H1 (cell line): ENCODE measurements at regions not wholly inside any gene's neighbourhood (a gene's known extent, or its start where the extent isn't known, plus 50 kb on each side); places are given as distances from the start of the nearest gene placed in this dataset.

Source experiments
- CTCF ChIA-PET: fragments of 300-600 bp; sonication (Branson Sonifier 250); formaldehyde crosslinking; loops from one replicate; lab custom pipeline; 2021; ENCODE audit not compliant: partially characterized antibody; lab: Charles Lee
- POLR2A ChIA-PET: fragments of 300-600 bp; sonication (Branson Sonifier 250); formaldehyde crosslinking; loops from one replicate; lab custom pipeline; 2021; ENCODE audit warnings: inconsistent platforms; ENCODE audit not compliant: partially characterized antibody; lab: Charles Lee
- DNase-seq, 2 experiments: peaks; one replicate each; pipeline versions ENCODE4 v3.0.0 to v3.0.0-alpha.2; 2010 to 2022; ENCODE audit warnings: low spot score in 2 of 2, low read depth in 1 of 2, mixed read lengths in 1 of 2
- FAIRE-seq: peaks from 2 replicates; lab custom pipeline; 2011; peaks lifted over from hg19 to GRCh38; lab: Jason Lieb, UNC
- H2AFZ ChIP-seq: 2 replicates; pipeline ENCODE4 v1.8.1; 2012; ENCODE audit warnings: low read length, inconsistent platforms
- H2AK5ac ChIP-seq: 2 replicates; pipeline ENCODE4 v1.6.1; 2013; ENCODE audit warnings: low read depth, low read length
- H2BK120ac ChIP-seq: replicated peaks from 2 replicates; pipeline ENCODE3; 2013; ENCODE audit warnings: low read depth, low read length, inconsistent platforms
- H2BK12ac ChIP-seq: 2 replicates; pipeline ENCODE4 v1.6.1; 2013; ENCODE audit warnings: low read depth, low read length
- H2BK15ac ChIP-seq: 2 replicates; pipeline ENCODE4 v1.6.1; 2013; ENCODE audit warnings: low read length
- H2BK20ac ChIP-seq: 2 replicates; pipeline ENCODE4 v1.6.1; 2013; ENCODE audit warnings: low read length
- H2BK5ac ChIP-seq: 2 replicates; pipeline ENCODE4 v1.6.1; 2013; ENCODE audit warnings: low read depth, low read length
- H3K14ac ChIP-seq: 2 replicates; pipeline ENCODE4 v1.6.1; 2013; ENCODE audit warnings: inconsistent platforms; ENCODE audit not compliant: insufficient read length
- H3K18ac ChIP-seq: 2 replicates; pipeline ENCODE4 v1.6.1; 2013; ENCODE audit warnings: low read length; ENCODE audit errors: extremely low read depth
- H3K23ac ChIP-seq: 2 replicates; pipeline ENCODE4 v1.6.1; 2013; ENCODE audit warnings: inconsistent platforms; ENCODE audit not compliant: insufficient read length
- H3K23me2 ChIP-seq: 2 replicates; pipeline ENCODE4 v1.6.1; 2013; ENCODE audit warnings: low read depth, low read length
- H3K27ac ChIP-seq: 2 replicates; pipeline ENCODE4 v1.6.1; 2011; ENCODE audit warnings: low read depth, low read length, inconsistent platforms
- H3K27me3 ChIP-seq, 4 experiments: replicated peaks in 1 of 4; 1 replicate in 1 of 4; 2 replicates in 3 of 4; pipeline versions ENCODE4 v1.6.1 to v1.8.1; 2011 to 2013; ENCODE audit warnings: low read length in 3 of 4, mild to moderate bottlenecking in 3 of 4, inconsistent platforms in 2 of 4, mixed read lengths in 2 of 4, moderate library complexity in 1 of 4; ENCODE audit not compliant: control insufficient read depth in 3 of 4, insufficient read depth in 3 of 4; ENCODE audit errors: extremely low read depth in 1 of 4
- H3K36me3 ChIP-seq, 4 experiments: 2 replicates each; pipeline versions ENCODE4 v1.6.1 to v1.8.1; 2011 to 2013; ENCODE audit warnings: mild to moderate bottlenecking in 4 of 4, low read length in 3 of 4, moderate library complexity in 2 of 4, control low read depth in 1 of 4, inconsistent platforms in 1 of 4; ENCODE audit not compliant: insufficient read depth in 4 of 4, control insufficient read depth in 2 of 4
- H3K4ac ChIP-seq: replicated peaks from 2 replicates; pipeline ENCODE3; 2013; ENCODE audit warnings: low read length, low read depth, mixed read lengths, inconsistent platforms; ENCODE audit not compliant: insufficient read length
- H3K4me1 ChIP-seq, 4 experiments: replicated peaks in 1 of 4; 1 replicate in 1 of 4; 2 replicates in 3 of 4; pipeline versions ENCODE4 v1.6.1 to v1.8.1; 2011 to 2013; ENCODE audit warnings: low read length in 3 of 4, inconsistent platforms in 2 of 4, mixed read lengths in 1 of 4; ENCODE audit not compliant: insufficient read depth in 4 of 4, control insufficient read depth in 3 of 4
- H3K4me2 ChIP-seq, 2 experiments: 2 replicates each; pipeline versions ENCODE4 v1.6.1 to v1.8.1; 2011 to 2013; ENCODE audit warnings: low read depth in 2 of 2, low read length in 2 of 2, control low read depth in 1 of 2, inconsistent platforms in 1 of 2, mild to moderate bottlenecking in 1 of 2; ENCODE audit not compliant: insufficient read depth in 1 of 2
- H3K4me3 ChIP-seq, 4 experiments: fragments of 200-600, 300-600 bp in 1 of 4; sonication (generic), shearing (Covaris generic), sonication (Bioruptor Twin) in 1 of 4; 2 replicates each; pipeline versions ENCODE4 v1.5.1 to v1.8.1; 2011 to 2016; ENCODE audit warnings: low read length in 4 of 4, low read depth in 3 of 4, control low read depth in 2 of 4, inconsistent platforms in 2 of 4, mild to moderate bottlenecking in 2 of 4, mixed read lengths in 1 of 4, moderate library complexity in 1 of 4; ENCODE audit not compliant: insufficient read depth in 2 of 4; ENCODE audit errors: extremely low read depth in 1 of 4
- H3K56ac ChIP-seq: replicated peaks from 2 replicates; pipeline ENCODE3; 2013; ENCODE audit warnings: low read depth, mild to moderate bottlenecking, mixed read lengths, low read length, inconsistent platforms; ENCODE audit not compliant: insufficient read length
- H3K79me1 ChIP-seq: 2 replicates; pipeline ENCODE4 v1.6.1; 2013; ENCODE audit warnings: low read depth, low read length, control low read depth
- H3K79me2 ChIP-seq, 2 experiments: 2 replicates each; pipeline versions ENCODE4 v1.6.1 to v1.8.1; 2012 to 2013; ENCODE audit warnings: low read length in 2 of 2, mild to moderate bottlenecking in 2 of 2, inconsistent platforms in 1 of 2; ENCODE audit not compliant: insufficient read depth in 2 of 2, control insufficient read depth in 1 of 2
- H3K9ac ChIP-seq, 4 experiments: replicated peaks in 1 of 4; 1 replicate in 1 of 4; 2 replicates in 3 of 4; pipeline versions ENCODE4 v1.6.1 to v1.8.1; 2011 to 2013; ENCODE audit warnings: low read depth in 3 of 4, low read length in 3 of 4, control low read depth in 2 of 4, mild to moderate bottlenecking in 2 of 4, moderate library complexity in 2 of 4, inconsistent platforms in 1 of 4; ENCODE audit errors: extremely low read depth in 1 of 4
- H3K9me3 ChIP-seq, 2 experiments: 2 replicates each; pipeline versions ENCODE4 v1.6.1 to v1.8.1; 2012 to 2013; ENCODE audit warnings: mild to moderate bottlenecking in 2 of 2, moderate library complexity in 2 of 2, control low read depth in 1 of 2, inconsistent platforms in 1 of 2, low read depth in 1 of 2, low read length in 1 of 2, mixed read lengths in 1 of 2; ENCODE audit not compliant: insufficient read depth in 2 of 2
- H4K20me1 ChIP-seq, 2 experiments: replicated peaks in 1 of 2; 2 replicates each; pipeline versions ENCODE3 to v1.8.1; 2011 to 2013; ENCODE audit warnings: inconsistent platforms in 2 of 2, low read length in 2 of 2, mild to moderate bottlenecking in 1 of 2; ENCODE audit not compliant: insufficient read depth in 2 of 2, control insufficient read depth in 1 of 2
- H4K5ac ChIP-seq: 2 replicates; pipeline ENCODE4 v1.6.1; 2013; ENCODE audit warnings: low read length, low read depth, mixed read lengths, inconsistent platforms; ENCODE audit not compliant: insufficient read length
- H4K8ac ChIP-seq: 2 replicates; pipeline ENCODE4 v1.8.0; 2013; ENCODE audit warnings: mild to moderate bottlenecking, moderate library complexity, low read length, inconsistent platforms; ENCODE audit not compliant: insufficient read depth; ENCODE audit errors: extremely low read depth
- H4K91ac ChIP-seq: replicated peaks from 2 replicates; pipeline ENCODE3; 2013; ENCODE audit warnings: low read length, mixed read lengths, inconsistent platforms; ENCODE audit not compliant: insufficient read length
- ASH2L ChIP-seq: fragments of 200-600, 300-600 bp; sonication (generic); IDR thresholded peaks from one replicate; pipeline ENCODE4 v1.7.1; 2017; ENCODE audit warnings: low read length
- ATF2 ChIP-seq: IDR thresholded peaks from 2 replicates; pipeline ENCODE4 v1.6.1; 2012; ENCODE audit warnings: low read length, inconsistent platforms
- BCL11A ChIP-seq, 2 experiments: IDR thresholded peaks; one replicate each; pipeline ENCODE4 v1.6.1; 2011; ENCODE audit warnings: low read depth in 2 of 2, low read length in 2 of 2, mild to moderate bottlenecking in 2 of 2
- BRCA1 ChIP-seq: IDR thresholded peaks from 2 replicates; pipeline ENCODE4 v1.6.1; 2012; ENCODE audit warnings: low read depth, low read length, improper control_type of control experiment
- CREB1 ChIP-seq: IDR thresholded peaks from 2 replicates; pipeline ENCODE4 v1.6.1; 2012; ENCODE audit warnings: inconsistent platforms
- EGR1 ChIP-seq: IDR thresholded peaks from 2 replicates; pipeline ENCODE4 v1.6.1; 2011; ENCODE audit warnings: low read depth, low read length, borderline replicate concordance
- HDAC2 ChIP-seq, 2 experiments: fragments of 300-600 bp in 1 of 2; sonication (generic) in 1 of 2; IDR thresholded peaks; 2 replicates each; pipeline ENCODE4 v1.6.1; 2011 to 2012; ENCODE audit warnings: low read depth in 2 of 2, low read length in 2 of 2, mild to moderate bottlenecking in 2 of 2, moderate library complexity in 2 of 2, borderline replicate concordance in 1 of 2, inconsistent platforms in 1 of 2
- JUN ChIP-seq: IDR thresholded peaks from 2 replicates; pipeline ENCODE4 v1.6.1; 2011; ENCODE audit warnings: low read depth, mild to moderate bottlenecking, improper control_type of control experiment, low read length
- KDM4A ChIP-seq: IDR thresholded peaks from one replicate; pipeline ENCODE4 v1.7.1; 2012; ENCODE audit warnings: low read depth, mild to moderate bottlenecking, moderate library complexity, low read length, inconsistent platforms; ENCODE audit not compliant: severe bottlenecking
- RFX5 ChIP-seq: IDR thresholded peaks from 2 replicates; pipeline ENCODE4 v1.6.1; 2011; ENCODE audit warnings: low read depth, low read length, improper control_type of control experiment, borderline replicate concordance
- SIX5 ChIP-seq: IDR thresholded peaks from 2 replicates; pipeline ENCODE4 v1.6.1; 2011; ENCODE audit warnings: mild to moderate bottlenecking, low read depth, low read length
- SP4 ChIP-seq: IDR thresholded peaks from 2 replicates; pipeline ENCODE4 v1.6.1; 2012; ENCODE audit warnings: low read length, inconsistent platforms
- TEAD4 ChIP-seq: IDR thresholded peaks from 2 replicates; pipeline ENCODE4 v1.6.1; 2012; ENCODE audit warnings: low read depth, low read length, inconsistent platforms, mixed read lengths
- WGBS, 2 experiments: shearing (Covaris generic) in 1 of 2; methylation state at CpG; one replicate each; pipeline versions ENCODE4 v1.1.6 to v1.1.7; 2013 to 2015; ENCODE audit warnings: low lambda C conversion rate in 2 of 2, mixed read lengths in 2 of 2, inconsistent platforms in 1 of 2, low coverage in 1 of 2, missing lambda C conversion rate in 1 of 2; ENCODE audit not compliant: insufficient replicate concordance in 2 of 2, insufficient coverage in 1 of 2, insufficient read length in 1 of 2; ENCODE audit errors: extremely low coverage in 1 of 2, missing lambda C conversion rate in 1 of 2; 5-methylcytosine and 5-hydroxymethylcytosine counted together

GRCh38 chr12:4026020-4026358 lies 152.8 kb upstream of the PARP11 start:
- peak overlapping the region in 3 of 4 experiments; percentile 23 to 41 (median 35); a peak in 6 of 8 replicates for H3K4me3 ChIP-seq
- H3K36me3 ChIP-seq, result no peaks in the 10 kb centered on the region
- H2BK15ac ChIP-seq, result no peak overlapping the region
- H2BK20ac ChIP-seq, result peak overlapping the region; percentile 37
- H3K9ac ChIP-seq, result peak overlapping the region in 2 of 4 experiments; percentile 14 to 28; a peak in 2 of 7 replicates
- H3K79me2 ChIP-seq, result no peaks in the 10 kb centered on the region
- peak overlapping the region; percentile 98 for H2BK12ac ChIP-seq
- H4K91ac ChIP-seq, result peak overlapping the region; percentile 99
- peak overlapping the region; percentile 55 for H3K56ac ChIP-seq
- FAIRE-seq (peak; percentile 45), DNase-seq (no peak)
- H3K18ac ChIP-seq, result peak overlapping the region; percentile 98
- H2BK120ac ChIP-seq, result peak overlapping the region; percentile 97
- ChIA-PET POLR2A (interaction anchor here (1.0 to 1.8 kb wide), 8 partner anchors 11 to 247 kb away, joined by 3 to 10 read pairs (median 4); partner anchors contain the start of gene CCND2), CTCF (interaction anchor here (1.3 to 10.2 kb wide), 7 partner anchors 12 to 251 kb away, joined by 3 to 102 read pairs (median 5); no protein-coding TSS in a partner anchor)
- H3K9me3 ChIP-seq, result no peaks in the 10 kb centered on the region
- peaks cover 2 to 10% (median 2%) of the 10 kb centered on the region in 4 experiments; a peak in 5 of 7 replicates for H3K27me3 ChIP-seq
- H3K27ac ChIP-seq, result peak overlapping the region; percentile 80
- peak overlapping the region; percentile 88 for H3K4ac ChIP-seq
- H3K23ac ChIP-seq, result no peak overlapping the region
- H4K20me1 ChIP-seq, result no peaks in the 10 kb centered on the region
- H3K14ac ChIP-seq, result peak overlapping the region; percentile 32
- H3K4me2 ChIP-seq, result peak overlapping the region; percentile 68 to 92
- no peak overlapping the region for H2AFZ ChIP-seq
- no peaks in the 10 kb centered on the region for H3K79me1 ChIP-seq
- H3K4me1 ChIP-seq, result peaks cover 22 to 40% (median 35%) of the 10 kb centered on the region in 4 experiments
- peak overlapping the region; percentile 100 for H2BK5ac ChIP-seq
- WGBS, 2 experiments, result 22% methylated on average over 10 of the region's 10 CpGs; no CpG with 5 or more reads in 1 of the 2 experiments
- peak overlapping the region; percentile 16; the same call in 1 of the 2 replicates for H4K8ac ChIP-seq
- peak overlapping the region; percentile 84 for H4K5ac ChIP-seq
- H2AK5ac ChIP-seq, result peak overlapping the region; percentile 96
- peaks cover 5% of the 10 kb centered on the region; the same call in 1 of the 2 replicates for H3K23me2 ChIP-seq
- TF ChIP-seq HDAC2 (IDR thresholded peaks at IDR 0.05; ENCODE audit: borderline replicate concordance in 1 of 2, low read depth in 2 of 2, low read length in 2 of 2) (no peak), RFX5 (no peak), ASH2L (no peak), KDM4A (no peak), CREB1 (no peak), ATF2 (no peak), SIX5 (no peak), JUN (no peak), BCL11A (IDR thresholded peaks at IDR 0.05; ENCODE audit: low read depth in 2 of 2, low read length in 2 of 2) (no peak), TEAD4 (no peak), EGR1 (no peak), SP4 (no peak), BRCA1 (no peak)
